Neural cell (in vitro differentiated cells): ENCODE measurements at regions not wholly inside any gene's neighbourhood (a gene's known extent, or its start where the extent isn't known, plus 50 kb on each side); places are given as distances from the start of the nearest gene placed in this dataset.

ENCODE experiments used
- CTCF ChIP-seq: fragments of 450-650 bp; IDR thresholded peaks from 2 replicates; pipeline ENCODE4 v1.5.1; 2014; ENCODE audit warnings: antibody characterized with exemption, mild to moderate bottlenecking, moderate library complexity; ENCODE audit not compliant: poor library complexity, severe bottlenecking
- EP300 ChIP-seq: fragments of 450-650 bp; conservative IDR thresholded peaks from 2 replicates; pipeline ENCODE4 v1.6.1; 2014; ENCODE audit warnings: antibody characterized with exemption, mild to moderate bottlenecking, moderate library complexity; ENCODE audit not compliant: poor library complexity, severe bottlenecking
- EZH2 ChIP-seq: fragments of 200-600, 300-800 bp; shearing (Covaris generic), sonication (generic); IDR thresholded peaks from 2 replicates; pipeline ENCODE4 v1.6.1; 2014; ENCODE audit warnings: antibody characterized with exemption, low read length, borderline replicate concordance, mild to moderate bottlenecking; ENCODE audit not compliant: insufficient read depth, poor library complexity, severe bottlenecking
- POLR2AphosphoS5 ChIP-seq: IDR thresholded peaks from 2 replicates; pipeline ENCODE4 v1.6.1; 2012
- RAD21 ChIP-seq: fragments of 450-650 bp; conservative IDR thresholded peaks from 2 replicates; pipeline ENCODE4 v1.6.1; 2014; ENCODE audit warnings: antibody characterized with exemption, mild to moderate bottlenecking, moderate library complexity
- REST ChIP-seq: IDR thresholded peaks from 2 replicates; pipeline ENCODE4 v1.6.1; 2012; ENCODE audit warnings: borderline replicate concordance
- TAF1 ChIP-seq: IDR thresholded peaks from 2 replicates; pipeline ENCODE4 v1.6.1; 2012; ENCODE audit warnings: low read depth

- TF ChIP-seq CTCF (no peak), RAD21 (no peak), EP300 (no peak), EZH2 (no peak), POLR2AphosphoS5 (no peak), TAF1 (no peak), REST (no peak)
Measured at GRCh38 chr18:38790303-38790702, 1224.7 kb upstream of the CELF4 start.
